ENCODE measurements at regions not wholly inside any gene's neighbourhood (a gene's known extent, or its start where the extent isn't known, plus 50 kb on each side); places are given as distances from the start of the nearest gene placed in this dataset.

- TF ChIP-seq, protein P1, sequence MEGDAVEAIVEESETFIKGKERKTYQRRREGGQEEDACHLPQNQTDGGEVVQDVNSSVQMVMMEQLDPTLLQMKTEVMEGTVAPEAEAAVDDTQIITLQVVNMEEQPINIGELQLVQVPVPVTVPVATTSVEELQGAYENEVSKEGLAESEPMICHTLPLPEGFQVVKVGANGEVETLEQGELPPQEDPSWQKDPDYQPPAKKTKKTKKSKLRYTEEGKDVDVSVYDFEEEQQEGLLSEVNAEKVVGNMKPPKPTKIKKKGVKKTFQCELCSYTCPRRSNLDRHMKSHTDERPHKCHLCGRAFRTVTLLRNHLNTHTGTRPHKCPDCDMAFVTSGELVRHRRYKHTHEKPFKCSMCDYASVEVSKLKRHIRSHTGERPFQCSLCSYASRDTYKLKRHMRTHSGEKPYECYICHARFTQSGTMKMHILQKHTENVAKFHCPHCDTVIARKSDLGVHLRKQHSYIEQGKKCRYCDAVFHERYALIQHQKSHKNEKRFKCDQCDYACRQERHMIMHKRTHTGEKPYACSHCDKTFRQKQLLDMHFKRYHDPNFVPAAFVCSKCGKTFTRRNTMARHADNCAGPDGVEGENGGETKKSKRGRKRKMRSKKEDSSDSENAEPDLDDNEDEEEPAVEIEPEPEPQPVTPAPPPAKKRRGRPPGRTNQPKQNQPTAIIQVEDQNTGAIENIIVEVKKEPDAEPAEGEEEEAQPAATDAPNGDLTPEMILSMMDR (IDR thresholded peaks at IDR 0.05), result no peak
- TF ChIP-seq POLR2AphosphoS5 (IDR thresholded peaks at IDR 0.05), result no peak
Observed at GRCh38 chr10:61355211-61355610, 98.0 kb downstream of the TMEM26 start.
